Lower leg skin (tissue), 3 donors: ENCODE measurements at regions not wholly inside any gene's neighbourhood (a gene's known extent, or its start where the extent isn't known, plus 50 kb on each side); places are given as distances from the start of the nearest gene placed in this dataset.

Experiments
- CTCF ChIP-seq, 3 donors: fragments of 450-650 bp; IDR thresholded peaks; one replicate each; pipeline ENCODE4 v1.5.1; 2016; ENCODE audit warnings: antibody characterized with exemption in 3 of 3, mild to moderate bottlenecking in 3 of 3, moderate library complexity in 2 of 3
- POLR2A ChIP-seq, 2 donors: fragments of 450-650 bp; IDR thresholded peaks; one replicate each; pipeline ENCODE4 v1.6.1; 2016 to 2017; ENCODE audit warnings: antibody characterized with exemption in 2 of 2, mild to moderate bottlenecking in 1 of 2, moderate library complexity in 1 of 2

- TF ChIP-seq CTCF (IDR thresholded peaks at IDR 0.05) = no peak
- TF ChIP-seq POLR2A (IDR thresholded peaks at IDR 0.05) = no peak
Measured at GRCh38 chr9:1222511-1222910, 172.4 kb downstream of the DMRT2 start.
